ENCODE measurements at regions not wholly inside any gene's neighbourhood (a gene's known extent, or its start where the extent isn't known, plus 50 kb on each side); places are given as distances from the start of the nearest gene placed in this dataset.
"Not testable (repeated sequence)": the region's sequence is repeated elsewhere in the genome, so short reads cannot be mapped to it uniquely, and the experiment has no call there.

- no peak overlapping the region for H3K4me3 Mint-ChIP-seq
- intact Hi-C loops (cut with micrococcal nuclease), result no loop called here
- H3K36me3 Mint-ChIP-seq (ENCODE audit: low read depth), result no peaks in the 10 kb centered on the region
- H3K27me3 Mint-ChIP-seq, result no peaks in the 10 kb centered on the region
- no peak for DNase-seq
- no peaks in the 10 kb centered on the region for H3K4me1 Mint-ChIP-seq
- no peaks in the 10 kb centered on the region for H3K9me3 Mint-ChIP-seq
- no peak overlapping the region for H3K27ac Mint-ChIP-seq
Measured at GRCh38 chr4:147289181-147289580, 191.7 kb upstream of the EDNRA start.

- H3K27me3 Mint-ChIP-seq; intact Hi-C loops (cut with micrococcal nuclease); H3K36me3 Mint-ChIP-seq (ENCODE audit: low read depth); H3K4me1 Mint-ChIP-seq; H3K4me3 Mint-ChIP-seq; H3K9me3 Mint-ChIP-seq; H3K27ac Mint-ChIP-seq; DNase-seq: not testable (repeated sequence)
Measured at GRCh38 chr4:147292604-147293313, 188.1 kb upstream of the EDNRA start.

- H3K36me3 Mint-ChIP-seq (ENCODE audit: low read depth); H3K4me3 Mint-ChIP-seq; H3K27me3 Mint-ChIP-seq; intact Hi-C loops (cut with micrococcal nuclease); H3K27ac Mint-ChIP-seq; H3K4me1 Mint-ChIP-seq; H3K9me3 Mint-ChIP-seq; DNase-seq: not testable (repeated sequence)
Measured at GRCh38 chr4:147293314-147293677, 187.6 kb upstream of the EDNRA start.

GRCh38 chr4:147299205-147299604, 181.7 kb upstream of the EDNRA start:
- H3K9me3 Mint-ChIP-seq, result no peaks in the 10 kb centered on the region
- no peak overlapping the region for H3K4me3 Mint-ChIP-seq
- H3K27me3 Mint-ChIP-seq, result no peaks in the 10 kb centered on the region
- no peak for DNase-seq
- intact Hi-C loops (cut with micrococcal nuclease), result no loop called here
- H3K27ac Mint-ChIP-seq, result no peak overlapping the region
- H3K36me3 Mint-ChIP-seq (ENCODE audit: low read depth), result no peaks in the 10 kb centered on the region
- H3K4me1 Mint-ChIP-seq, result no peaks in the 10 kb centered on the region

- H3K4me3 Mint-ChIP-seq, result no peak overlapping the region
- no peaks in the 10 kb centered on the region for H3K9me3 Mint-ChIP-seq
- no peak for DNase-seq
- no peaks in the 10 kb centered on the region for H3K36me3 Mint-ChIP-seq (ENCODE audit: low read depth)
- intact Hi-C loops (cut with micrococcal nuclease), result no loop called here
- H3K4me1 Mint-ChIP-seq, result no peaks in the 10 kb centered on the region
- no peaks in the 10 kb centered on the region for H3K27me3 Mint-ChIP-seq
- H3K27ac Mint-ChIP-seq, result no peak overlapping the region
Measured at GRCh38 chr4:147303174-147303872, 177.6 kb upstream of the EDNRA start.

- no peaks in the 10 kb centered on the region for H3K4me1 Mint-ChIP-seq
Measured at GRCh38 chr4:147303873-147304229, 177.0 kb upstream of the EDNRA start.

GRCh38 chr4:147307896-147308674, 172.8 kb upstream of the EDNRA start:
- DNase-seq, result no peak
- H3K27ac Mint-ChIP-seq, result no peak overlapping the region
- no peak overlapping the region for H3K4me3 Mint-ChIP-seq
- H3K4me1 Mint-ChIP-seq, result no peaks in the 10 kb centered on the region
- no peaks in the 10 kb centered on the region for H3K9me3 Mint-ChIP-seq
- intact Hi-C loops (cut with micrococcal nuclease), result no loop called here
- H3K27me3 Mint-ChIP-seq, result no peaks in the 10 kb centered on the region
- no peaks in the 10 kb centered on the region for H3K36me3 Mint-ChIP-seq (ENCODE audit: low read depth)

More at GRCh38 chr4:147303873-147304229, 177.0 kb upstream of the EDNRA start:
- Mint-ChIP-seq H3K36me3 (ENCODE audit: low read depth) (no peaks in the 10 kb centered on the region), H3K4me3 (no peak overlapping the region), H3K9me3 (no peaks in the 10 kb centered on the region), H3K27ac (no peak overlapping the region), H3K27me3 (no peaks in the 10 kb centered on the region)
- DNase-seq, result no peak
- intact Hi-C loops (cut with micrococcal nuclease), result no loop called here

GRCh38 chr4:147309434-147309833, 171.5 kb upstream of the EDNRA start:
- intact Hi-C loops (cut with micrococcal nuclease), result no loop called here
- DNase-seq, result no peak
- H3K4me3 Mint-ChIP-seq, result no peak overlapping the region
- H3K27me3 Mint-ChIP-seq, result no peaks in the 10 kb centered on the region
- no peak overlapping the region for H3K27ac Mint-ChIP-seq
- no peaks in the 10 kb centered on the region for H3K9me3 Mint-ChIP-seq
- H3K4me1 Mint-ChIP-seq, result no peaks in the 10 kb centered on the region
- H3K36me3 Mint-ChIP-seq (ENCODE audit: low read depth), result no peaks in the 10 kb centered on the region

- DNase-seq, result no peak
- Mint-ChIP-seq H3K36me3 (ENCODE audit: low read depth) (no peaks in the 10 kb centered on the region), H3K4me3 (no peak overlapping the region), H3K4me1 (no peaks in the 10 kb centered on the region), H3K9me3 (no peaks in the 10 kb centered on the region), H3K27ac (no peak overlapping the region), H3K27me3 (no peaks in the 10 kb centered on the region)
- intact Hi-C loops (cut with micrococcal nuclease), result no loop called here
Measured at GRCh38 chr4:147310312-147310711, 170.6 kb upstream of the EDNRA start.

GRCh38 chr4:147311956-147312355, 168.9 kb upstream of the EDNRA start:
- H3K36me3 Mint-ChIP-seq (ENCODE audit: low read depth), result no peaks in the 10 kb centered on the region
- intact Hi-C loops (cut with micrococcal nuclease), result no loop called here
- H3K9me3 Mint-ChIP-seq, result no peaks in the 10 kb centered on the region
- no peaks in the 10 kb centered on the region for H3K27me3 Mint-ChIP-seq
- no peak overlapping the region for H3K4me3 Mint-ChIP-seq
- no peak for DNase-seq
- no peak overlapping the region for H3K27ac Mint-ChIP-seq
- H3K4me1 Mint-ChIP-seq, result no peaks in the 10 kb centered on the region

- Mint-ChIP-seq H3K9me3 (no peaks in the 10 kb centered on the region), H3K27ac (no peak overlapping the region), H3K4me1 (no peaks in the 10 kb centered on the region), H3K36me3 (ENCODE audit: low read depth) (no peaks in the 10 kb centered on the region), H3K27me3 (no peaks in the 10 kb centered on the region), H3K4me3 (no peak overlapping the region)
- intact Hi-C loops (cut with micrococcal nuclease), result no loop called here
- DNase-seq, result no peak
Measured at GRCh38 chr4:147312376-147313046, 168.4 kb upstream of the EDNRA start.

GRCh38 chr4:147313108-147313507, 167.8 kb upstream of the EDNRA start:
- intact Hi-C loops (cut with micrococcal nuclease), result no loop called here
- Mint-ChIP-seq H3K9me3 (no peaks in the 10 kb centered on the region), H3K36me3 (ENCODE audit: low read depth) (no peaks in the 10 kb centered on the region), H3K4me1 (no peaks in the 10 kb centered on the region), H3K27ac (no peak overlapping the region), H3K4me3 (no peak overlapping the region), H3K27me3 (no peaks in the 10 kb centered on the region)
- no peak for DNase-seq

- no peaks in the 10 kb centered on the region for H3K27me3 Mint-ChIP-seq
- no peak overlapping the region for H3K4me3 Mint-ChIP-seq
- intact Hi-C loops (cut with micrococcal nuclease), result no loop called here
- H3K27ac Mint-ChIP-seq, result no peak overlapping the region
- H3K9me3 Mint-ChIP-seq, result no peaks in the 10 kb centered on the region
- no peaks in the 10 kb centered on the region for H3K4me1 Mint-ChIP-seq
- no peaks in the 10 kb centered on the region for H3K36me3 Mint-ChIP-seq (ENCODE audit: low read depth)
- no peak for DNase-seq
Measured at GRCh38 chr4:147318586-147318985, 162.3 kb upstream of the EDNRA start.

- intact Hi-C loops (cut with micrococcal nuclease), result no loop called here
- Mint-ChIP-seq H3K27me3 (no peaks in the 10 kb centered on the region), H3K9me3 (no peaks in the 10 kb centered on the region), H3K27ac (no peak overlapping the region), H3K36me3 (ENCODE audit: low read depth) (no peaks in the 10 kb centered on the region), H3K4me3 (no peak overlapping the region), H3K4me1 (no peaks in the 10 kb centered on the region)
- no peak for DNase-seq
Measured at GRCh38 chr4:147325571-147325981, 155.3 kb upstream of the EDNRA start.
